ENCODE measurements at regions not wholly inside any gene's neighbourhood (a gene's known extent, or its start where the extent isn't known, plus 50 kb on each side); places are given as distances from the start of the nearest gene placed in this dataset.
A peak's percentile ranks its signal among the peaks of the same experiment; 100 is the strongest.
"Not testable (repeated sequence)": the region's sequence is repeated elsewhere in the genome, so short reads cannot be mapped to it uniquely, and the experiment has no call there.

GRCh38 chr4:115491686-115492085 lies 378.3 kb upstream of the NDST4 start:
- H3K9me3 ChIP-seq (ENCODE audit: control insufficient read depth, low read length, poor library complexity, severe bottlenecking), result no peaks in the 10 kb centered on the region
- H3K27ac Mint-ChIP-seq, result no peak overlapping the region
- DNase-seq (no peak), ATAC-seq (no peak)
- no peaks in the 10 kb centered on the region for H3K4me1 Mint-ChIP-seq
- H3K27me3 Mint-ChIP-seq, result no peaks in the 10 kb centered on the region
- H3K4me3 Mint-ChIP-seq, result no peak overlapping the region
- H3K36me3 Mint-ChIP-seq (ENCODE audit: low read depth), result no peaks in the 10 kb centered on the region

- DNase-seq (no peak), ATAC-seq (no peak)
- Mint-ChIP-seq H3K4me1 (no peaks in the 10 kb centered on the region), H3K36me3 (ENCODE audit: low read depth) (no peaks in the 10 kb centered on the region), H3K27ac (no peak overlapping the region), H3K4me3 (no peak overlapping the region), H3K27me3 (no peaks in the 10 kb centered on the region)
- H3K9me3 ChIP-seq (ENCODE audit: control insufficient read depth, low read length, poor library complexity, severe bottlenecking), result no peaks in the 10 kb centered on the region
Observed at GRCh38 chr4:115489279-115489678, 375.9 kb upstream of the NDST4 start.

GRCh38 chr4:115485402-115485801 lies 372.0 kb upstream of the NDST4 start:
- Mint-ChIP-seq H3K27me3 (no peaks in the 10 kb centered on the region), H3K4me1 (no peaks in the 10 kb centered on the region), H3K36me3 (ENCODE audit: low read depth) (no peaks in the 10 kb centered on the region), H3K27ac (no peak overlapping the region), H3K4me3 (no peak overlapping the region)
- no peak for ATAC-seq
- no peak for DNase-seq
- no peaks in the 10 kb centered on the region for H3K9me3 ChIP-seq (ENCODE audit: control insufficient read depth, low read length, poor library complexity, severe bottlenecking)

GRCh38 chr4:115484479-115484878 lies 371.1 kb upstream of the NDST4 start:
- Mint-ChIP-seq H3K27ac (no peak overlapping the region), H3K4me1 (no peaks in the 10 kb centered on the region), H3K36me3 (ENCODE audit: low read depth) (no peaks in the 10 kb centered on the region), H3K4me3 (no peak overlapping the region), H3K27me3 (no peaks in the 10 kb centered on the region)
- ATAC-seq (no peak), DNase-seq (no peak)
- H3K9me3 ChIP-seq (ENCODE audit: control insufficient read depth, low read length, poor library complexity, severe bottlenecking), result no peaks in the 10 kb centered on the region

DNA sequence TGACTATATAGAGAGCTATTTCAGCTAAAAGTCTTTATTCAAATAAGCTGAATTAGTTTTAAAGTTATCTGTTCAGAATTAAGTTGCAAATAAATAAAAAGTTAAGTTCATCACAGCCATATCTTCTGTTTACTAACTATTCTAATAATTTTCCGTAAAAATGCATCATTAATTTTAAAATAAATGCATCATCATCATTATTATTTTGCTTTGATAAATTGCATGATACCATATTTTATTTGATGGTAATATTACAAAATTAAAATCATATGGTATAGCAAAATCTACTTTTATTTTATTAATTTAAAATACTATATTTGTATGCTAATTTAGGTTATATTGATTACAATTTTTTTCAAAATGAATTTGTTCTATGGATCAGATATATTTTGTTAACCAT lies 357.3 kb upstream of the NDST4 start:
- DNase-seq (no peak), ATAC-seq (no peak)
- H3K4me3 Mint-ChIP-seq, result no peak overlapping the region
- no peaks in the 10 kb centered on the region for H3K4me1 Mint-ChIP-seq
- H3K27me3 Mint-ChIP-seq, result no peaks in the 10 kb centered on the region
- no peaks in the 10 kb centered on the region for H3K9me3 ChIP-seq (ENCODE audit: control insufficient read depth, low read length, poor library complexity, severe bottlenecking)
- H3K27ac Mint-ChIP-seq, result no peak overlapping the region
- no peaks in the 10 kb centered on the region for H3K36me3 Mint-ChIP-seq (ENCODE audit: low read depth)

GRCh38 chr4:115459301-115459700 lies 345.9 kb upstream of the NDST4 start:
- H3K4me3 Mint-ChIP-seq; H3K27me3 Mint-ChIP-seq; H3K4me1 Mint-ChIP-seq; H3K27ac Mint-ChIP-seq; H3K36me3 Mint-ChIP-seq (ENCODE audit: low read depth); ATAC-seq; DNase-seq; H3K9me3 ChIP-seq (ENCODE audit: control insufficient read depth, low read length, poor library complexity, severe bottlenecking): not testable (repeated sequence)

GRCh38 chr4:115456231-115456630 lies 342.8 kb upstream of the NDST4 start:
- H3K36me3 Mint-ChIP-seq (ENCODE audit: low read depth), result no peaks in the 10 kb centered on the region
- DNase-seq (no peak), ATAC-seq (no peak)
- no peak overlapping the region for H3K27ac Mint-ChIP-seq
- H3K4me1 Mint-ChIP-seq, result no peaks in the 10 kb centered on the region
- no peaks in the 10 kb centered on the region for H3K27me3 Mint-ChIP-seq
- no peak overlapping the region for H3K4me3 Mint-ChIP-seq
- H3K9me3 ChIP-seq (ENCODE audit: control insufficient read depth, low read length, poor library complexity, severe bottlenecking), result no peaks in the 10 kb centered on the region

DNA sequence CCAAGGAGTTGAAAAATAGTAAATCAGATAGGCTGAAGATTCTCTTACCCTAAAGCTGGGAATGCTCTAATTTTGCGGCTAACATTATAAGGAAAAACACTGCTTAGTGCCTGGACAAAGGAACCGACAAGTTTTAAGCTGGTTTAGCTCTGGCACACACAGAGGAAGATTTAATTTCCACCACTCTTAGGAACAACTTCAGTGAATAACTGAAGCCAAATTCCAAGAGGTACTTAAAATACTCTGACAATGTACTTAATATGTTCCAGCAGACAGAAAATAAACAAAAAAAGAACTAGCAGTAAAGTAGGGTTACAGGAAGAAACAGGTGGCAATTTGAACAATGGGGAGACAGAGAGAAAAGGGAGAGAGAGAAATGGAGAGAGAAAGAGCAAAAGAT lies 340.8 kb upstream of the NDST4 start:
- H3K4me3 Mint-ChIP-seq, result no peak overlapping the region
- no peak for DNase-seq
- no peak overlapping the region for H3K27ac Mint-ChIP-seq
- no peaks in the 10 kb centered on the region for H3K36me3 Mint-ChIP-seq (ENCODE audit: low read depth)
- H3K27me3 Mint-ChIP-seq, result no peaks in the 10 kb centered on the region
- H3K9me3 ChIP-seq (ENCODE audit: control insufficient read depth, low read length, poor library complexity, severe bottlenecking), result no peaks in the 10 kb centered on the region
- no peaks in the 10 kb centered on the region for H3K4me1 Mint-ChIP-seq
- ATAC-seq, result no peak

GRCh38 chr4:115453416-115453815 lies 340.0 kb upstream of the NDST4 start:
- DNase-seq (no peak), ATAC-seq (no peak)
- no peak overlapping the region for H3K4me3 Mint-ChIP-seq
- H3K27ac Mint-ChIP-seq, result no peak overlapping the region
- no peaks in the 10 kb centered on the region for H3K27me3 Mint-ChIP-seq
- no peaks in the 10 kb centered on the region for H3K4me1 Mint-ChIP-seq
- no peaks in the 10 kb centered on the region for H3K36me3 Mint-ChIP-seq (ENCODE audit: low read depth)
- H3K9me3 ChIP-seq (ENCODE audit: control insufficient read depth, low read length, poor library complexity, severe bottlenecking), result no peaks in the 10 kb centered on the region

DNA sequence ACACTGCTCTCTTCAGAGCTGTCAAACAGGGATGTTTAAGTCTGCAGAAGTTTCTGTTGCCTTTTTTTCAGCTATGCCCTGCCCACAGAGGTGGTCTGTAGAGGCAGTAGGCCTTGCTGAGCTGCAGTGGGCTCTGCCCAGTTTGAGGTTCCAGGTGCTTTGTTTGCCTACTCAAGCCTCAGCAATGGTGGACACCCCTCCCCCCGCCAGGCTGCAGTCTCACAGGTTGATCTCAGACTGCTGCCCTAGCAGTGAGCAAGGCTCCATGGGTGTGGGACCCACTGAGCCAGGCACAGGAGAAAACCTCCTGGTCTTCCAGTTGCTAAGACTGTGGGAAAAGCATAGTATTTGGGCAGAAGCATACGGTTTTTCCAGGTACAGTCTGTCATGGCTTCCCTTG lies 338.8 kb upstream of the NDST4 start:
- H3K36me3 Mint-ChIP-seq (ENCODE audit: low read depth); H3K27ac Mint-ChIP-seq; H3K9me3 ChIP-seq (ENCODE audit: control insufficient read depth, low read length, poor library complexity, severe bottlenecking); H3K27me3 Mint-ChIP-seq; ATAC-seq; H3K4me3 Mint-ChIP-seq; DNase-seq; H3K4me1 Mint-ChIP-seq: not testable (repeated sequence)

GRCh38 chr4:115437739-115438138 lies 324.3 kb upstream of the NDST4 start:
- ATAC-seq (no peak), DNase-seq (no peak)
- no peak overlapping the region for H3K4me3 Mint-ChIP-seq
- H3K9me3 ChIP-seq (ENCODE audit: control insufficient read depth, low read length, poor library complexity, severe bottlenecking), result no peaks in the 10 kb centered on the region
- no peaks in the 10 kb centered on the region for H3K4me1 Mint-ChIP-seq
- H3K36me3 Mint-ChIP-seq (ENCODE audit: low read depth), result peaks cover 2% of the 10 kb centered on the region
- H3K27ac Mint-ChIP-seq, result no peak overlapping the region
- H3K27me3 Mint-ChIP-seq, result no peaks in the 10 kb centered on the region

- DNase-seq (no peak), ATAC-seq (no peak)
- no peaks in the 10 kb centered on the region for H3K9me3 ChIP-seq (ENCODE audit: control insufficient read depth, low read length, poor library complexity, severe bottlenecking)
- no peak overlapping the region for H3K27ac Mint-ChIP-seq
- no peaks in the 10 kb centered on the region for H3K36me3 Mint-ChIP-seq (ENCODE audit: low read depth)
- H3K4me1 Mint-ChIP-seq, result no peaks in the 10 kb centered on the region
- no peak overlapping the region for H3K4me3 Mint-ChIP-seq
- no peaks in the 10 kb centered on the region for H3K27me3 Mint-ChIP-seq
Observed at GRCh38 chr4:115433491-115433890, 320.1 kb upstream of the NDST4 start.

DNA sequence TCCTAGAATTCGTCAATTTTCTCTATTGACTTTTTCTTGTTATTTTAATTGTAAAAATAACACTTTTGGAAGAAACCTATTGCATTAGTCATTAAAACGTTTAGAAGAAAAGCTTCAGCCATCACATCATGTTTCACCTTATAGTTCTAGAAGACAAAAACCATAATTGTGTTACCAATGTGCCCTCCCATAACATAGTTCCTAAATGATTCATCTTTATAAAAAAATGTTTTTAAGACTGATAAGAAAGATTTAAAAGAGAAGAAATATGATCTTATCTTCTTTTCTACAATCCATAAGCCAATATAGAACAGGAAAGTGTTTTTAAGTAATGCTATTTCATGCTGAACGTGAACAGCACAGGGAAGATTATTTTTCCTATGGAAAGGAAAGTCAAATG lies 316.6 kb upstream of the NDST4 start:
- no peaks in the 10 kb centered on the region for H3K27me3 Mint-ChIP-seq
- H3K36me3 Mint-ChIP-seq (ENCODE audit: low read depth), result no peaks in the 10 kb centered on the region
- H3K9me3 ChIP-seq (ENCODE audit: control insufficient read depth, low read length, poor library complexity, severe bottlenecking), result no peaks in the 10 kb centered on the region
- H3K4me3 Mint-ChIP-seq, result no peak overlapping the region
- no peaks in the 10 kb centered on the region for H3K4me1 Mint-ChIP-seq
- H3K27ac Mint-ChIP-seq, result no peak overlapping the region
- DNase-seq, result no peak
- ATAC-seq, result no peak

GRCh38 chr4:115428455-115428854 lies 315.0 kb upstream of the NDST4 start:
- H3K4me1 Mint-ChIP-seq, result no peaks in the 10 kb centered on the region
- H3K9me3 ChIP-seq (ENCODE audit: control insufficient read depth, low read length, poor library complexity, severe bottlenecking), result no peaks in the 10 kb centered on the region
- no peak overlapping the region for H3K4me3 Mint-ChIP-seq
- no peaks in the 10 kb centered on the region for H3K36me3 Mint-ChIP-seq (ENCODE audit: low read depth)
- no peaks in the 10 kb centered on the region for H3K27me3 Mint-ChIP-seq
- DNase-seq, result no peak
- ATAC-seq, result no peak
- H3K27ac Mint-ChIP-seq, result peak overlapping the region; percentile 67

GRCh38 chr4:115424852-115425251 lies 311.4 kb upstream of the NDST4 start:
- H3K36me3 Mint-ChIP-seq (ENCODE audit: low read depth), result no peaks in the 10 kb centered on the region
- H3K9me3 ChIP-seq (ENCODE audit: control insufficient read depth, low read length, poor library complexity, severe bottlenecking), result no peaks in the 10 kb centered on the region
- ATAC-seq (no peak), DNase-seq (no peak)
- no peaks in the 10 kb centered on the region for H3K4me1 Mint-ChIP-seq
- no peak overlapping the region for H3K27ac Mint-ChIP-seq
- H3K27me3 Mint-ChIP-seq, result no peaks in the 10 kb centered on the region
- H3K4me3 Mint-ChIP-seq, result no peak overlapping the region

Data from T-helper 17 cell (primary cell).